BJ (cell line): ENCODE measurements at regions not wholly inside any gene's neighbourhood (a gene's known extent, or its start where the extent isn't known, plus 50 kb on each side); places are given as distances from the start of the nearest gene placed in this dataset.

ENCODE experiments used
- CTCF ChIA-PET: fragments of 350-600 bp; formaldehyde crosslinking; extraction: SDS; loops from one replicate; lab custom pipeline; 2021; ENCODE audit warnings: antibody characterized with exemption, inconsistent platforms; lab: Yijun Ruan, JAX
- POLR2A ChIA-PET: fragments of 300-600 bp; sonication (Branson Sonifier 250); formaldehyde crosslinking; extraction: SDS; loops from one replicate; lab custom pipeline; 2021; ENCODE audit warnings: antibody characterized with exemption; lab: Charles Lee
- DNase-seq: peaks from one replicate; pipeline ENCODE4 v3.0.0-alpha.2; 2011; ENCODE audit warnings: low read depth
- H3K27me3 ChIP-seq: 2 replicates; pipeline ENCODE4 v1.6.0; 2011; ENCODE audit warnings: low read length; ENCODE audit not compliant: control insufficient read depth, insufficient read depth
- H3K36me3 ChIP-seq: 2 replicates; pipeline ENCODE4 v1.5.1; 2011; ENCODE audit warnings: low read length; ENCODE audit not compliant: control insufficient read depth, insufficient read depth
- H3K4me3 ChIP-seq: 2 replicates; pipeline ENCODE4 v1.5.1; 2011; ENCODE audit warnings: low read depth, mild to moderate bottlenecking, control low read depth, low read length
- CTCF ChIP-seq: IDR thresholded peaks from 2 replicates; pipeline ENCODE4 v1.5.1; 2011; ENCODE audit warnings: low read depth, mild to moderate bottlenecking, control low read depth, inconsistent platforms, low read length, moderate library complexity; ENCODE audit not compliant: insufficient read depth

GRCh38 chr6:109315341-109316110 is 66.7 kb downstream of the CD164 start:
- no peaks in the 10 kb centered on the region for H3K36me3 ChIP-seq
- POLR2A ChIA-PET = no interaction called here
- no peak for DNase-seq
- H3K4me3 ChIP-seq = no peak overlapping the region
- H3K27me3 ChIP-seq = no peaks in the 10 kb centered on the region
- TF ChIP-seq CTCF = no peak
- CTCF ChIA-PET = interaction anchor here (1.0 kb wide), 1 partner anchor 24 kb away, joined by 3 read pairs; no protein-coding TSS in a partner anchor

GRCh38 chr6:109314313-109314712 is 68.0 kb downstream of the CD164 start:
- no peaks in the 10 kb centered on the region for H3K27me3 ChIP-seq
- no peaks in the 10 kb centered on the region for H3K36me3 ChIP-seq
- ChIA-PET CTCF (no interaction called here), POLR2A (no interaction called here)
- no peak overlapping the region for H3K4me3 ChIP-seq
- no peak for TF ChIP-seq CTCF
- DNase-seq = no peak

GRCh38 chr6:109313139-109313538 is 69.1 kb downstream of the CD164 start:
- CTCF ChIA-PET = interaction anchor here (1.7 kb wide), 1 partner anchor 125 kb away, joined by 6 read pairs; no protein-coding TSS in a partner anchor

GRCh38 chr6:109311471-109311870 is 70.8 kb downstream of the CD164 start:
- H3K4me3 ChIP-seq = no peak overlapping the region
- H3K27me3 ChIP-seq = no peaks in the 10 kb centered on the region
- no peaks in the 10 kb centered on the region for H3K36me3 ChIP-seq
- DNase-seq = no peak
- CTCF ChIA-PET = no interaction called here
- no peak for TF ChIP-seq CTCF
- POLR2A ChIA-PET = no interaction called here

More at GRCh38 chr6:109313139-109313538, 69.1 kb downstream of the CD164 start:
- TF ChIP-seq CTCF = no peak
- DNase-seq = no peak
- no peaks in the 10 kb centered on the region for H3K27me3 ChIP-seq
- no peaks in the 10 kb centered on the region for H3K36me3 ChIP-seq
- H3K4me3 ChIP-seq = no peak overlapping the region
- POLR2A ChIA-PET = no interaction called here

- no peaks in the 10 kb centered on the region for H3K36me3 ChIP-seq
- no peak for DNase-seq
- TF ChIP-seq CTCF = no peak
- ChIA-PET CTCF (interaction anchor here (1.5 kb wide), 1 partner anchor 122 kb away, joined by 3 read pairs; no protein-coding TSS in a partner anchor), POLR2A (no interaction called here)
- H3K27me3 ChIP-seq = no peaks in the 10 kb centered on the region
- H3K4me3 ChIP-seq = no peak overlapping the region
Measured at GRCh38 chr6:109309917-109310316, 72.3 kb downstream of the CD164 start.
